ENCODE measurements at regions not wholly inside any gene's neighbourhood (a gene's known extent, or its start where the extent isn't known, plus 50 kb on each side); places are given as distances from the start of the nearest gene placed in this dataset.

DNA sequence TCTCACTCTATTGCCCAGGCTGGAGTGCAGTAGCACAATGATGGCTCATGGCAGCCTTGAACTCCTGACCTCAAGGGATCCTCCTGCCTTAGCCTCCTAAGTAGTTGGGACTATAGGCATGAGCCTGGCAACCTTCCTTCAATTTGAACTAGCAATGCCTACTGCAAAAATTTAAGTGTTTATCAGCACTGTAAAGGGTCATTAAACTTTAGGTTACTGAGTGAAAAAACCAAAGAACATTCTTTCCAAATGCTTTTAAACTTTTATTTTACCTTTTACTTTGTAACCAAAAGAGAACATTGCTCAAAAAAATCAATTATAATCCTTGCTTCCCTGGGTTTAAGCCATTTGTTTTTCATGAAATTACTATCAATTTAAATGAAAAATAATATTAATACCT, 101.0 kb upstream of the NHSL1 start:
- TF ChIP-seq, protein P1, sequence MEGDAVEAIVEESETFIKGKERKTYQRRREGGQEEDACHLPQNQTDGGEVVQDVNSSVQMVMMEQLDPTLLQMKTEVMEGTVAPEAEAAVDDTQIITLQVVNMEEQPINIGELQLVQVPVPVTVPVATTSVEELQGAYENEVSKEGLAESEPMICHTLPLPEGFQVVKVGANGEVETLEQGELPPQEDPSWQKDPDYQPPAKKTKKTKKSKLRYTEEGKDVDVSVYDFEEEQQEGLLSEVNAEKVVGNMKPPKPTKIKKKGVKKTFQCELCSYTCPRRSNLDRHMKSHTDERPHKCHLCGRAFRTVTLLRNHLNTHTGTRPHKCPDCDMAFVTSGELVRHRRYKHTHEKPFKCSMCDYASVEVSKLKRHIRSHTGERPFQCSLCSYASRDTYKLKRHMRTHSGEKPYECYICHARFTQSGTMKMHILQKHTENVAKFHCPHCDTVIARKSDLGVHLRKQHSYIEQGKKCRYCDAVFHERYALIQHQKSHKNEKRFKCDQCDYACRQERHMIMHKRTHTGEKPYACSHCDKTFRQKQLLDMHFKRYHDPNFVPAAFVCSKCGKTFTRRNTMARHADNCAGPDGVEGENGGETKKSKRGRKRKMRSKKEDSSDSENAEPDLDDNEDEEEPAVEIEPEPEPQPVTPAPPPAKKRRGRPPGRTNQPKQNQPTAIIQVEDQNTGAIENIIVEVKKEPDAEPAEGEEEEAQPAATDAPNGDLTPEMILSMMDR (IDR thresholded peaks at IDR 0.05; ENCODE audit: control extremely low read depth, extremely low read depth, low read depth, missing control alignments) = no peak

DNA sequence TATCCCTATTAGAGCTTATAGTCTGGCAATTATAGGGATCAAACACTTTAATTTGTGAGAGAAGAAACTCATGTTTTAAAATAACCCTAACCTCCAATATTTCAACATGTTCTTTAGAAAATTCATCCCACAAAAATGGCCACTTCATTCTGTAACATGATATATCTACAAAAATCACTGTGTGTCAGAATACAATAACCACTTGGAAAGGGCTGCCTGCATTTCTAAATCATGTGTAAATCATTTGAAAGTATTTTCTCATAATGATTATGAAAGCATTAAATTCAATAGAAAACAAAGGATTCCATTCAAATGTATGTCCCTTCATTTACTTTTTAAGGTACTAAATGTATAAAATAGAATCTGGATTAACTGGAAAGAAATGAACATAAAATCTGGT, 101.4 kb upstream of the NHSL1 start:
- no peak for DNase-seq (ENCODE audit: extremely low spot score)
- ChIA-PET CTCF (interaction anchor here (1.0 to 1.2 kb wide), 2 partner anchors 9 to 12 kb away, joined by 4 read pairs; no protein-coding TSS in a partner anchor), POLR2A (no interaction called here)
- TF ChIP-seq, protein P1 (IDR thresholded peaks at IDR 0.05; ENCODE audit: control extremely low read depth, extremely low read depth, low read depth, missing control alignments) = no peak

More for the DNA sequence above, 101.0 kb upstream of the NHSL1 start:
- POLR2A ChIA-PET = no interaction called here
- CTCF ChIA-PET = interaction anchor here (1.0 to 1.9 kb wide), 3 partner anchors 9 to 165 kb away, joined by 4 to 7 read pairs (median 4); no protein-coding TSS in a partner anchor
- no peak for DNase-seq (ENCODE audit: extremely low spot score)

DNA sequence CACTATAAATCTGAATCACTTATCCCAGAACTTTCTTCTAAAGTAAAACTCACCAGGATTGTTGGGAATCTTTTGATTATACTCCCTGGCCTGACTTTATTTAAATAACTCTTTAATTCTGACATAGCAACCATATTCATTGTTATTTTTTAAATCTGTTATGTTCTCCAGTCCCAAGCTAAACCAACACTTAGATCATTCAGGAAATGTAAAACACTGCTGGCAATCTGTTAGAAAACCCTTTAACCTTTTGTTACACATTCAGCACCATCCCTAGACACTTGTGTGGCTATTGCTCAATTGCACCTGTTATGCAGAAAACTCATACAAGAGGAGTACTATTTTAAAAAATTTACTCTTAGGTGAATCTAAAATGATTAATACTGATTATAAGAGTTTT, 101.8 kb upstream of the NHSL1 start:
- DNase-seq (ENCODE audit: extremely low spot score) = no peak
- CTCF ChIA-PET = interaction anchor here (1.0 to 4.8 kb wide), 3 partner anchors 10 to 13 kb away, joined by 4 to 20 read pairs (median 4); no protein-coding TSS in a partner anchor
- TF ChIP-seq, protein P1 (IDR thresholded peaks at IDR 0.05; ENCODE audit: control extremely low read depth, extremely low read depth, low read depth, missing control alignments) = no peak
- POLR2A ChIA-PET = no interaction called here

DNA sequence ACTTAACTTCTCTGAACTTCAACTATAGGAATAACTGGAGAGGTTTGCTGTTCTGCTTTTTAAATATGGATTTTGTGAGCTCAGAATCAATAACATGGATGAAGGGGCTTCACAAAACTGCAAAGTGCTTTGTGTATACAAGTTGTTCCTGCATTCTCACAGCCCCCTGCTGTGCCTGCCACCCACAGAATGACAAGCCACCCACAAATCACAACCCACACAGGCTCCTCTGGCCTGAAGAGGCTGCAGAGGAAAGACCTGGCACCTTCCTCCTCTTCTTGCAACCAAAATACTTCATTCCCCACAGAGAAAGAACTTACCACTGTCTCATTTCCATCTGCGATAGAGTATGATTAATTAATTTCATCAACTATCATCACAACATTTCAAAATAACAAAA, 106.7 kb upstream of the NHSL1 start:
- POLR2A ChIA-PET = no interaction called here
- TF ChIP-seq, protein P1 (IDR thresholded peaks at IDR 0.05; ENCODE audit: control extremely low read depth, extremely low read depth, low read depth, missing control alignments) = no peak

DNA sequence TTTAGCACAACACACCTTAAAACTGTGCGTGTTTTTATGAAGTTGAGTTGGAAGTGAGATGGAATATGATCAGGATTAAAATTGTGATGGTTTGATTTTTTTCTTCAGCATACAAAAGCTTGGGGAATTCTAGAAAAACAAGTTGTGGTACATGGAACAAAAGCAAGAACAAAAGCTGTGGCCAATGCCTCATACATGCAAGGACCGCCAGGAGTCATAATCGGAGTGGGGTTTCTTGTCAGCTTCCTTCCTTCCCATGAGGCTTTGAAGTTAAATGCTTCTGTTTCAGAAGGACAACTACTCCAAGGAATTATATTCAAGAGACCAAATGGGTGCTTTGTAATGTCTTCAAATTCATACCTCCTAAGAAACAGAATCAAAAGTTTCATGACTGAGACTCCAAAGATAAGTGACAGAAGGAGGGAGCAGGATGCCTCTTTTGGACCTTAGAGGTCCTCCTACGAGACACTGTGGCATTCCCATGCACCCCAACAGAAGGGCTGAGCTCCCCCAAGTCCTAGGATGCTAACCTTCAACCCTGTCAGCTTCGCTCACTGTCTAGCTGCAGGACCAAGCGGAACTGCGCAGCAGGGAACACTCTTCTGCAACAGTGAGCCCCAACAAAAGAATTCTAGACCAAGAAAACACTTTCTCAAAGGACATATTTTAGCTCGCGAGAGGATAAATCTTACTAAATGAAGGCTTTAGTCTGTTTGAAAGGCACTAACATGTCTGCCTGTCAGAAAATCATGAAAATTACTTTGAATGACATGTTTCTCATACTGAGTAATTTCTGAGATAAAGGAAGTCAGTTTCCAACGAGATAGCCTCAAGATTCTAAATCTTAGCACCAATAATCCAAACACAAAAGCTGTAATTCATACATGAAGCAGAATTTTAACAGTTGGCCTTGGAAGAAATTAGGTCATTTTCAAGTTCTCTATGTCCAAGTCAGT, 108.5 kb upstream of the NHSL1 start:
- ChIA-PET POLR2A (no interaction called here), CTCF (interaction anchor here (0.8 to 2.3 kb wide), 4 partner anchors 9 to 19 kb away, joined by 3 to 7 read pairs (median 3); no protein-coding TSS in a partner anchor)
- TF ChIP-seq, protein P1 (IDR thresholded peaks at IDR 0.05; ENCODE audit: control extremely low read depth, extremely low read depth, low read depth, missing control alignments) = no peak
- DNase-seq (ENCODE audit: extremely low spot score) = no peak

More for the DNA sequence above, 106.7 kb upstream of the NHSL1 start:
- DNase-seq (ENCODE audit: extremely low spot score) = no peak
- CTCF ChIA-PET = interaction anchor here (0.7 to 4.8 kb wide), 4 partner anchors 11 to 22 kb away, joined by 3 to 20 read pairs (median 6); no protein-coding TSS in a partner anchor

DNA sequence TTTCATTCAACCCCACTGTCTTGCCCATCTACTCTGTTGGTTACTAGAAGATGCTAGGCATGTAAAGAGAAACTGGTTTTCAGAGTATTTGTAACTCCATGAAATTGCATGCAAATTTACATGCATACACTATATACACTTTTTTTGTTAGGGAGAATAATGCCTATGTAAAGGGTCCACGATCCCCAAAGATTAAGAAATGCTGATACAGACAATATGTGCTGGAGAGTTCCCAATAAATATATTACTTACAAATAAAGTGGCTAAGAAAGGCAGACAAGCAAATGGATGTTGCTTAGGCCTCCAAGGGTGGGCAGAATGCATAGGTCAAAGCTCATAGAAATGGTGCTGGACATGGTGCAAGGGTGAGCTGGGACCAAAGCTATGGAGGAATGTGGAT, 109.6 kb upstream of the NHSL1 start:
- ChIA-PET POLR2A (no interaction called here), CTCF (interaction anchor here (1.1 to 1.6 kb wide), 2 partner anchors 8 to 18 kb away, joined by 3 read pairs; no protein-coding TSS in a partner anchor)
- TF ChIP-seq, protein P1 (IDR thresholded peaks at IDR 0.05; ENCODE audit: control extremely low read depth, extremely low read depth, low read depth, missing control alignments) = no peak
- DNase-seq (ENCODE audit: extremely low spot score) = no peak
